22Rv1 (cell line): ENCODE measurements at regions not wholly inside any gene's neighbourhood (a gene's known extent, or its start where the extent isn't known, plus 50 kb on each side); places are given as distances from the start of the nearest gene placed in this dataset.

Experiments
- ZFX ChIP-seq: fragments of 450-650 bp; IDR thresholded peaks from 2 replicates; pipeline ENCODE4 v1.6.1; 2017; ENCODE audit warnings: antibody characterized with exemption, borderline replicate concordance
- TF ChIP-seq, protein P1 (sequence below): fragments of 450-650 bp; IDR thresholded peaks from 2 replicates; pipeline ENCODE4 v1.5.1; 2017; ENCODE audit warnings: mild to moderate bottlenecking

DNA sequence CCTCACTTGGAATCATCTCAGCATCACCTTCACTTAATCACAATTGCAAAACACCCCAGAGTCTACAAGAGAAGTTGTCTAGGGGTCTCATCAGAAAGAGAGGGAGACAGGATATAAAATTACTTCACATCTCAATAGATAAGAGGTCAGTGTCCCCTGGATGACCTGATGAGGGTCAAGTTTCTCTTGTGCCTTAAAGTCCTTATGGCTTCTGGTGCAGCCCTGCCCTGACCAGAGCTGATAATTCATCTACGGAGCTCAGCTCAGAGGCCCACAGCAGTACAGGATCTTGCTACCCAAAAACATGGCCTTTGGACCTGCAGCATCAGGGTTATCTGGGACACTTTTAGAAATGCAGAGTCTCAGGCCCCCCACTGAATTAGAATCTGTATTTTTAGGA is 111.1 kb upstream of the GLI3 start:
- TF ChIP-seq, protein P1, sequence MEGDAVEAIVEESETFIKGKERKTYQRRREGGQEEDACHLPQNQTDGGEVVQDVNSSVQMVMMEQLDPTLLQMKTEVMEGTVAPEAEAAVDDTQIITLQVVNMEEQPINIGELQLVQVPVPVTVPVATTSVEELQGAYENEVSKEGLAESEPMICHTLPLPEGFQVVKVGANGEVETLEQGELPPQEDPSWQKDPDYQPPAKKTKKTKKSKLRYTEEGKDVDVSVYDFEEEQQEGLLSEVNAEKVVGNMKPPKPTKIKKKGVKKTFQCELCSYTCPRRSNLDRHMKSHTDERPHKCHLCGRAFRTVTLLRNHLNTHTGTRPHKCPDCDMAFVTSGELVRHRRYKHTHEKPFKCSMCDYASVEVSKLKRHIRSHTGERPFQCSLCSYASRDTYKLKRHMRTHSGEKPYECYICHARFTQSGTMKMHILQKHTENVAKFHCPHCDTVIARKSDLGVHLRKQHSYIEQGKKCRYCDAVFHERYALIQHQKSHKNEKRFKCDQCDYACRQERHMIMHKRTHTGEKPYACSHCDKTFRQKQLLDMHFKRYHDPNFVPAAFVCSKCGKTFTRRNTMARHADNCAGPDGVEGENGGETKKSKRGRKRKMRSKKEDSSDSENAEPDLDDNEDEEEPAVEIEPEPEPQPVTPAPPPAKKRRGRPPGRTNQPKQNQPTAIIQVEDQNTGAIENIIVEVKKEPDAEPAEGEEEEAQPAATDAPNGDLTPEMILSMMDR = no peak
- TF ChIP-seq ZFX = no peak
